HEK293T (cell line): ENCODE measurements at regions not wholly inside any gene's neighbourhood (a gene's known extent, or its start where the extent isn't known, plus 50 kb on each side); places are given as distances from the start of the nearest gene placed in this dataset.

ENCODE experiments used
- BHLHE40 ChIP-seq: fragments of 450-650 bp; IDR thresholded peaks from 2 replicates; pipeline ENCODE4 v1.6.1; 2016; ENCODE audit warnings: mild to moderate bottlenecking, moderate library complexity, borderline replicate concordance
- CTBP1 ChIP-seq: fragments of 450-650 bp; IDR thresholded peaks from 2 replicates; pipeline ENCODE4 v1.6.1; 2016; ENCODE audit warnings: borderline replicate concordance
- ELF4 ChIP-seq: fragments of 450-650 bp; IDR thresholded peaks from 2 replicates; pipeline ENCODE4 v1.6.1; 2017; ENCODE audit warnings: antibody characterized with exemption
- FOXA1 ChIP-seq: fragments of 450-650 bp; IDR thresholded peaks from 2 replicates; pipeline ENCODE4 v1.6.1; 2016; ENCODE audit warnings: mild to moderate bottlenecking
- FOXK2 ChIP-seq: fragments of 450-650 bp; IDR thresholded peaks from 2 replicates; pipeline ENCODE4 v1.6.1; 2016; ENCODE audit warnings: mild to moderate bottlenecking
- FOXM1 ChIP-seq: fragments of 450-650 bp; IDR thresholded peaks from 2 replicates; pipeline ENCODE4 v1.6.1; 2017; ENCODE audit warnings: mild to moderate bottlenecking, borderline replicate concordance
- L3MBTL2 ChIP-seq: fragments of 450-650 bp; conservative IDR thresholded peaks from 2 replicates; pipeline ENCODE4 v1.6.1; 2016; ENCODE audit warnings: mild to moderate bottlenecking
- NFRKB ChIP-seq: fragments of 450-650 bp; IDR thresholded peaks from 2 replicates; pipeline ENCODE4 v1.6.1; 2016; ENCODE audit warnings: mild to moderate bottlenecking, moderate library complexity
- PKNOX1 ChIP-seq: fragments of 450-650 bp; IDR thresholded peaks from 2 replicates; pipeline ENCODE4 v1.6.1; 2016
- SP1 ChIP-seq: fragments of 450-650 bp; IDR thresholded peaks from 2 replicates; pipeline ENCODE4 v1.6.1; 2017
- SUZ12 ChIP-seq: fragments of 450-650 bp; IDR thresholded peaks from 2 replicates; pipeline ENCODE4 v1.6.1; 2016; ENCODE audit warnings: mild to moderate bottlenecking
- TARDBP ChIP-seq: fragments of 450-650 bp; IDR thresholded peaks from 2 replicates; pipeline ENCODE4 v1.6.1; 2016
- ZNF384 ChIP-seq: fragments of 450-650 bp; IDR thresholded peaks from 2 replicates; pipeline ENCODE4 v1.6.1; 2016

DNA sequence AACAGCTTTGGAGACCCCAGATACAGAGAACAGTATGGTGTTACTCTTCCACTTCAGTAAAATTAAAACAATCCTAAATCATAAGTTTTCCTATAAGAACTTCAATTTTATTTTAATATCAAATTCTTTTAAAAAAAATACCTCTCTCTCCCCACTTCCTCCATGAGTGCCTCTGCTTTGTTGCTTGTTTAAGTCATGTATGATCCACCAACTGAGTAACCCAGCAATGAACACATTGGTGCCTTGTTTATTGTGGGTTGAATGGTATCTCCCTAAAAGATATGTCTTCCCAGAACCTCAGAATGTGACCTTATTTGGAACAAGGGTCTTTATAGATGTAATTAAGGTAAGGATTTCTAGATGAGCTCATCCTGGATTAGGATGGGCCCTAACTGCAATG is 143.5 kb upstream of the EGLN3 start:
- TF ChIP-seq FOXA1, result no peak
- TF ChIP-seq SP1, result no peak
- TF ChIP-seq ELF4, result no peak
- no peak for TF ChIP-seq ZNF384
- TF ChIP-seq SUZ12, result no peak
- TF ChIP-seq TARDBP, result no peak
- no peak for TF ChIP-seq PKNOX1
- no peak for TF ChIP-seq L3MBTL2
- TF ChIP-seq CTBP1, result no peak
- no peak for TF ChIP-seq FOXK2
- no peak for TF ChIP-seq BHLHE40
- TF ChIP-seq FOXM1, result no peak
- TF ChIP-seq NFRKB, result no peak
